NCI-H748 treated with DMSO at 0.1 percent for 48 hours (cell line): ENCODE measurements at regions not wholly inside any gene's neighbourhood (a gene's known extent, or its start where the extent isn't known, plus 50 kb on each side); places are given as distances from the start of the nearest gene placed in this dataset.

Experiments used
- DNase-seq: peaks from one replicate; lab custom pipeline; 2025; lab: John Stamatoyannopoulos, UW

- DNase-seq: no peak
These were observed 159.9 kb upstream of the RNF32 start for GRCh38 chr7:156480671-156481070.

DNA sequence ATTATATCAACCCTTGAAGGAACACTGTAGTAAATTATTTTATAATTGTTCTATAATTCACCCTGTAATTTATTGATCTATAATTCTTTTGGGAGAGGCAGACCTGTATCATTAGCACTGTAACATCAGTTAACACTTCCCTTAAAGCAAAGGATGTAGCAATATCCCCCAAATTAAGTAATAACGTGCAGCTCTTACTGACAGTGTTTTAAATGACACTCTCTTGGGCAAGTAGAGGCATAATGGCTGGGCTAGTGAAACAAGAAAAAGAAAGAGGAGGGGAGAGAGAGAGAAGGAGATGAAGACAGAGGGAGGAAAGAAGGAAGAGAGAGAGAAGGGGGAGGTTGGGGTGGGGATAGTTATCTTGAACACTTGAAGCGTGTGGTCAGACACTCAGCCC is 161.0 kb upstream of the RNF32 start:
- no peak for DNase-seq

GRCh38 chr7:156478486-156478885 is 162.1 kb upstream of the RNF32 start:
- DNase-seq: no peak

- no peak for DNase-seq
These were observed 164.9 kb upstream of the RNF32 start for GRCh38 chr7:156475666-156476065.

DNA sequence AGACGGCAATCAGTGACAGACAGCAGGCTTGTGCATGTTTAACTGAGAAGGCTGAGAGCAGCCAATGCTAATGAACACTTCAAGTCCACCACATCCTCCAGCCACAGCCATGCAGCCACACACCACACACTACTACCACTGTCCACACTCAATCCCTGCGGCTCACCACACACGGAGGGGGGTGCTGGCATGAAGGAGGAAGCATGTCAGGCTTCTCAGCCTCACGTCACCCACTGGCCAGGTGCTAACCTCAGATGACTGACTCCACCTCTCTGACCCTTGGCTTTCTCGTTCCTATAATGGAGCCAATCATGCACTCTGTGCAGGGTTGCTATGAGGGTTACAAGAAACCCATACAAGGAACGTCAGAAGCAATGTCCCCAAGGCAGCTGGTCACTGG is 165.4 kb upstream of the RNF32 start:
- no peak for DNase-seq

GRCh38 chr7:156474241-156474743 is 166.3 kb upstream of the RNF32 start:
- DNase-seq: no peak

GRCh38 chr7:156473476-156474240 is 166.9 kb upstream of the RNF32 start:
- DNase-seq: peak; percentile 50

DNA sequence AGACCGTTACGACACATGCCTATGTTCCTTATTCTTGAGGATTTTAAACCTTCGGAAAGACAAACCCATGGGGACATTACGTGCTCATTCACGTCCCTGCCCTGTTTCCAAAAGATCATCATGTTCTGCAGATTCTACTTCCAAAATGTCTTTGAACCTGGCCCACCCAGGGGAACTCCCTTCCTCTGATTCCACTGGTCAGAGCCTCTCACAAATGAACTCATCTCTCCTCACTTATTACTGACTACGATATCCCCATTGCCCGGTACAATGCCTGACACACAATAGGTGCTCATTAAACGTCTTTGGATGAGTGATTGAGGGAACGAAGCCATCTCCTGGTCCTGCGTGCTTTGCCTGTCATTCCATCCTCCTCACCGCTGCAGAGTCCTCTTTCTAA is 168.3 kb upstream of the RNF32 start:
- DNase-seq: no peak

DNA sequence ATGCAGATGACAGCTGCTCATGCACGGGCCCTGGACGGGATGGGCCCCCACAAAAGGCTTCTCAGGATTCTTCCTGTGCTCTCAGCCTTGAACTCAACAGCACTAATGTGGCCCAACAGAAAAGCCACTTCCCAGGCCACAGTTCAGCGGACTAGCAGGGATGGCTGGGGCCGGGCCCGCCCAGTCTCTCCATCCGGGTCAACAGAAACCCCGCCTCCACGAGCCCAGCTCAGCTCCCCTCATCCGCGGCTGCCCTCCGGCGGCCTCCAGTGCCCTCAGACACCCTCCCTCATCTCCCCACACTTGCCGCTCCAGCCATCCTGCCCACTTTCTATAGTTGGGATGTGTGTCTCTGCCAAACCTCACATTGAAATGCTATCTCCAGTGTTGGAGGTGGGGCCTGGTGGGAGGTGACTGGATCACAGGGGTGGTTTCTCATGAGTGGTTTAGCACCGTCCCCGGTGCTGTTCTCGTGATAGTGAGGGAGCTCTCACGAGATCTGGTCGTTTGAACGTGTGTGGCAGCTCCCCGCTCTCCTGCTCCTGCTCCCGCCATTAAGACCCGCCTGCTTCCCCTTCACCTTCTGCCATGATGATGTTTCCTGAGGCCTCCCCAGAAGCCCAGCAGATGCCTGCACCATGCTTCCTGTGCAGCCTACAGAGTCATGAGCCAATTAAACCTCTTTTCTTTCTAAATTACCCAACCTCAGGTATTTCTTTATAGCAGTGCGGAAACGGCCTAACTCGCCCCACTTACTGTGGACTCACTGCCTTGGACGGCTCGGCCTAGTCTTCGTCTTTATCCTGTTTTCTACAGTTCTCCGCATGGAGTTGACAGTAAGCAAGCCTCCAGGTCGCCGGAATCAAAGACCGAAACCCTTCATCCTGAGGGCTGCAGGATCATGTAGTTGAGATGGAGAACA is 169.9 kb upstream of the RNF32 start:
- DNase-seq: no peak

- DNase-seq: no peak
These were observed 173.5 kb upstream of the RNF32 start for GRCh38 chr7:156466955-156467625.

- DNase-seq: no peak
These were observed 174.3 kb upstream of the RNF32 start for GRCh38 chr7:156466272-156466671.

DNA sequence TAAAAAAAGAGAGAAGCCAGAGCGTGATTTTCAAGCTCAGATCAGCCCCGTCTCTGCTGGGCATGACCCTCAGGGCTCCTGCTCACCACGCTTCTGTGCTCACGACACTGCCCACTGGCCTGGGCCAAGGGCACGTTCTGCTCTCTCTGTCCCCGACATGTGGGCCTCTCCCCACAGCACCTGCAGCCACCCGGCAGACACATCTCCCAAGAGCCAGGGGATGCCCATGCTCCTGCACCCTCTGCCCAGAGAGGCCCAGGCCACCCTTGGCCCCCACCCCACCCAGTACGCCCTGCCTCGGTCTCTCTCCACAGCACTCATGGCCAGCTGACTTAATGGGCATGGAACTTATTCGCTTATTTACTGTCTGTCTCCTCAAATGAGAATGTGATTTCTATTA is 175.4 kb upstream of the RNF32 start:
- no peak for DNase-seq

GRCh38 chr7:156464339-156464738 is 176.2 kb upstream of the RNF32 start:
- DNase-seq: no peak

DNA sequence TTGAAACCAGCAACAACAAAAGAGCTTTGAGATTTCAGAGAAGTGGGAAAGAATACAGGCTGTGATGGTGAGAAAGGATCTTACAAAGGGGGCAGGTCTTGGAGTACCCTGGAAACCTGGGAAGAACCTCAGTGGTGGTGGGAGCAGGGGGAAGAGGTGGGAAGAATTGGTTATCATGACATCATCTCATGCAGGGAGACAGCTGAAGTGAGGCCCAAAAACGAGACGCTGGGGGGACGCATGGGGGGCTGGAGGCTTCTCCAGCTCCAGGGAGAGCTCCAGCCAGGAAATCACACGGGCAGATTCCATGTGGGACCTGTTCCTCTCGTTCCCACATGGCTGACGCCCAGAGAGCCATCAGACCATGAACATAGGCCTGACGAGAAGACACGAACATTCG is 177.3 kb upstream of the RNF32 start:
- DNase-seq: no peak

DNA sequence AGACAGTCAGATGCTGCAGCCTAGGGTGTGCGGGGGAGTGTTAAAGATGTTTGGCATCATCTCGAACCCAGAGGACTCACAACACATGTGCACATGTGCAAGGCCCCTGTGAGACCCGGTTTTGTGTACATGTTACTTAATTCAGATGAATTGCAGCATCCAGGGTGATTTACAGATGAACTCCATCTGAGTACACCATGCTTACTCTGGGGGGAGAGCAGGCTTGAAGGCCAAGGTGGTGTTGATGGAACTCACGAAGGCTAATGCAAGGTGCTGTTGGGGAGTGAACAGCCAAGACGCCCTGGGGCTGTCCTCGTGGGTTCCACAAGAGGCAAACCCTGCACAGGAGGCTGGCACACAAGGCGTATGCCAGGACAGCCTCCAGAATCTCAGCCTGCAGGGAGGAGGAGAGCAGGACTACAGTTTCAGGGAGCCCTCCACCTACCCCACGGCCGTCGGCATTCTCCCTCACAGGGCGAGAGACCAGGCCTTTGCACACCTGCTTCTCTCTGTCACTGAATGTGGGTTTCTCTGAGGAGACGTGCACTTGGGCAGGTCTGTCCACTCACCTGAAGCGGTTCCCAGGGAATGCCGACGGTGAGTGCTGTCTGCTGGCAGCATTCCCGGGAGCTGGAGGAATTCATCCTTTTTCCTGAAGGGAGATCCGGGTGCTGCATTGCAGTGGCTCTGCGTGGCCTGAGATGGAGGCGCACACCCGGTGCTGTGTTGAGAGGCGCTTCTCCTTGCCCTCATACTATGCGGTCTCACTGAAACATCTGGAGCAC is 178.5 kb upstream of the RNF32 start:
- DNase-seq: no peak

- DNase-seq: peak; percentile 54
These were observed 179.5 kb upstream of the RNF32 start for GRCh38 chr7:156460858-156461627.

DNA sequence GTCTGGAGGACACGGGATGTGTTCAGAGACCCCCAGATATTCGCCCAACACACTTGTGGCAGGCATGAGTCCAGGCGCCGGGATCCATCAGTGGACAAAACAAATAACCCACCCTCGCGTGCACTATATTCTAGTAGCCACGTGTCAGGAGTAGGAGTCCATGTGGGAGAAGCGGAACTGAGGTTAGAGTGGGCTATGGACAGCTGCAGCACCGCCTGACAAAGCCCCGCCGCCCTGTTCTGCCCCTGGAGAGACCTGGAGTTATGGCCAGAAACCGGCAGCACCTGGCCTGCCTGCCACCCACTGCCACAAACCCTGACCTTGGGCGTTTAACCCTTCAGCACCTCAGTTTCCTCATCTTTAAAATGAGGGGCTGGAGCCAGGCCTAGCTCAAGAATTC is 181.0 kb upstream of the RNF32 start:
- no peak for DNase-seq

DNA sequence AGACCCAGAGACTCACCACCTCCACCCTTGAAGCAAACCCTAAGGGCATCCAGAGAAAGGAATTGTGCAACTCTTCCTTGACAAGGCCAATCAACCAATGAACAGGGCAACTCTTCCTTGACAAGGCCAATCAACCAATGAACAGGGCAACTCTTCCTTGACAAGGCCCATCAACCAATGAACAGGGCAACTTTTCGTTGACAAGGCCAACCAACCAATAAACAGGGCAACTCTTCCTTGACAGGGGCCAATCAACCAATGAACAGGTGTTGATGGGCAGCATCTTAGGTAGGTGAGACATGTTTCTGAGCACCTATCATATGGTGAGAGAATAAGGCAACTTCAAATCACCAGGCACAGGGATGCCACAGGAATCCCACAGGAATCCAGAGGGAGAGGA is 181.5 kb upstream of the RNF32 start:
- DNase-seq: no peak

DNA sequence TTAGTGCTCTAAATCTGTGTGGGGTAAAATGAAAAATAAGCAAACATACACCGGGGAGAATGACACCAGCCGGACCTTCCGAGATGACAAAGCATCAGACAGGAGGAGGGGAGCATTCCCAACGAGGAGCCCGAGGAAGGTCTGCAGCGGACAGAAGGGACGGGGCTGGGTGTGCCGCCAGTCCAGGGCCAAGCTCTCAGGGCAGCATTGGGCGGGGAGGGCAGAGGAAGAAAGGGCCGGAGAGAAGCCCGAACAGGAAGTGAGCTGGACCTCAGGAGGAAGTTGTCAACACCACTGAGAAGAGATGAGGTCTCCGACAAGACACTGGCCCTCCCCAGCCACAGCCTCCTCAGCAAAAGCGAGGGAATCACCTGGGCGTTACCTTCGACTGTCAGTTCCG is 182.6 kb upstream of the RNF32 start:
- no peak for DNase-seq

GRCh38 chr7:156456503-156457115 is 184.0 kb upstream of the RNF32 start:
- no peak for DNase-seq
